Motor neuron (in vitro differentiated cells): ENCODE measurements at regions not wholly inside any gene's neighbourhood (a gene's known extent, or its start where the extent isn't known, plus 50 kb on each side); places are given as distances from the start of the nearest gene placed in this dataset.

Experiments
- ATAC-seq, 8 experiments: fragments of 200-7000 bp; cut with Tn5 transposase; replicated peaks in 6 of 8; 2 replicates each; pipeline ENCODE4 v1.8.0; 2021; ENCODE audit warnings: mild to moderate bottlenecking in 8 of 8, moderate library complexity in 8 of 8
- H3K27ac ChIP-seq, 2 donors: fragments of 250-450 bp; sonication (Bioruptor Pico); 2 replicates each; pipeline ENCODE4 v1.9.0; 2021; ENCODE audit warnings: antibody characterized with exemption in 2 of 2, mild to moderate bottlenecking in 2 of 2, moderate library complexity in 1 of 2
- H3K4me1 ChIP-seq, 2 donors: fragments of 250-450 bp; sonication (Bioruptor Pico); replicated peaks in 1 of 2; 2 replicates each; pipeline ENCODE4 v1.6.1; 2021; ENCODE audit warnings: antibody characterized with exemption in 2 of 2, mild to moderate bottlenecking in 2 of 2, moderate library complexity in 1 of 2
- H3K4me3 ChIP-seq, 5 donors: fragments of 250-450 bp; sonication (Bioruptor Pico); 2 replicates each; pipeline ENCODE4 v1.9.0; 2021; ENCODE audit warnings: antibody characterized with exemption in 5 of 5, mild to moderate bottlenecking in 5 of 5, moderate library complexity in 4 of 5
- WGBS, 10 experiments: fragments of 450-650 bp; shearing (Covaris generic); methylation state at CpG; one replicate each; pipeline ENCODE4 v1.0.0; 2022; 5-methylcytosine and 5-hydroxymethylcytosine counted together
- in situ Hi-C, 9 experiments: fragments of 400-800 bp; cut with MboI; loops; one replicate each; pipeline ENCODE4 v1.15.0; 2021; ENCODE audit warnings: low sequenced_read_pairs in 9 of 9, low pct_unique_long_range_greater_than_20kb in 2 of 9; ENCODE audit not compliant: unreplicated experiment in 9 of 9

- no peak for ATAC-seq
- 60 to 100% (median 90%) methylated on average over 1 to 5 of the region's 6 CpGs; no CpG with 5 or more reads in 2 of the 10 experiments for WGBS, 10 experiments
- Histone ChIP-seq H3K4me1 (peaks cover 26 to 32% of the 10 kb centered on the region in 2 donors), H3K4me3 (no peak overlapping the region), H3K27ac (no peak overlapping the region)
- in situ Hi-C loops = no loop called here
These were observed 231.7 kb upstream of the HS6ST1 start for GRCh38 chr2:128550389-128550788.

DNA sequence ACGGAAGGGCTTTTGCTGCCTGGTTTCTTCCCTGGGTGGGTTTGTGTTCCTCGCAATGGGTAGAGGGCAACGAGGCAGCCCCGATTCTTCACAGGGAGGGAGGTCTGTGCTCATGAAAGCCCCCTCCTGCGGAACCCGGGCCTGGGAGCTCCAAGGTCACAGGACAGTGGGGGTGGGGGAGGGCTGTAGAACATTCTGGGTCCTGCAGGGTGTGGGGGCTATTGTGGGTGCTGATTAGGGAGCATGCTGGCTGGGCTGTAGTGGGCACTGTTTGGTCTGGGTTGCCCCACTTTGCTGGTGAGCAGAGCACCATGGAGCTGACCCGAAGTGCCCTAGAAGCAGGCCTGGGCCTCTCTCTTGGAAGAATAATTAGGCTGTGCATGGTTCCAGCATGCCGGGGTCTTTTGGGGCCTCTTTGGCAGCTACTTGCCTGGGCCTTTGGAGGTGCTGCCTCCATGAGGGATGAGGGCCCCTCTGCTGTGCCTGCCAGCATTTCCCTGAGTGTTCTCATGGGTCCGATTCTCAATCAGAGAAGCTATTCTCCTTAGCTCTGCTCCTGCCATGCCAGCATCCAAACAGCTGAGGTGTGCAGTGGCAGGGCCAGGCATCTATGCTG is 232.2 kb upstream of the HS6ST1 start:
- 83 to 100% (median 100%) methylated on average over 1 to 2 of the region's 9 CpGs; no CpG with 5 or more reads in 5 of the 10 experiments for WGBS, 10 experiments
- no peak overlapping the region for H3K4me3 ChIP-seq
- ATAC-seq = no peak
- peaks cover 31 to 32% of the 10 kb centered on the region in 2 donors for H3K4me1 ChIP-seq
- in situ Hi-C loops = no loop called here
- no peak overlapping the region for H3K27ac ChIP-seq

DNA sequence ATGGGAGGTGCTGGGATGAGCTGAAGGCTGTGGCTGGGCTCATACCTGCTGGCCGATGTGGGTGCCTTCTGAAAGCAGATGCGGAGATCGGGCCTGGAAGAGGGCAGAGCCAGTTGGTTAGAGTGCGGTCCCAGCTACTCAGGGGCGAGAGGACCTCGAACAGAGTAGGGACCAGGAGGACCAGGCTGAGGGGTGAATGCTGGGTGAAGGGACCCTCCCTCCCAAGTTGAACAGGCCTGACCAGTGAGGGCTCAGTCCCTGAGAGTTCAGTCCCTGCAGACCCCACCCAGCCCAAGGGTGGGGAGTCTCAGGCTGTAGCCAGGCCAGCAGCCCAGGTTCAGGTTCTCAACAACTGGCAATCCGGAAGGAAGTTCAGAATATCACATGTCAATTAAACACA is 232.8 kb upstream of the HS6ST1 start:
- Histone ChIP-seq H3K4me3 (no peak overlapping the region), H3K4me1 (peaks cover 32 to 36% of the 10 kb centered on the region in 2 donors), H3K27ac (no peak overlapping the region)
- no peak for ATAC-seq
- 80 to 100% (median 98%) methylated on average over 1 to 5 of the region's 7 CpGs; no CpG with 5 or more reads in 6 of the 10 experiments for WGBS, 10 experiments
- in situ Hi-C loops = no loop called here

DNA sequence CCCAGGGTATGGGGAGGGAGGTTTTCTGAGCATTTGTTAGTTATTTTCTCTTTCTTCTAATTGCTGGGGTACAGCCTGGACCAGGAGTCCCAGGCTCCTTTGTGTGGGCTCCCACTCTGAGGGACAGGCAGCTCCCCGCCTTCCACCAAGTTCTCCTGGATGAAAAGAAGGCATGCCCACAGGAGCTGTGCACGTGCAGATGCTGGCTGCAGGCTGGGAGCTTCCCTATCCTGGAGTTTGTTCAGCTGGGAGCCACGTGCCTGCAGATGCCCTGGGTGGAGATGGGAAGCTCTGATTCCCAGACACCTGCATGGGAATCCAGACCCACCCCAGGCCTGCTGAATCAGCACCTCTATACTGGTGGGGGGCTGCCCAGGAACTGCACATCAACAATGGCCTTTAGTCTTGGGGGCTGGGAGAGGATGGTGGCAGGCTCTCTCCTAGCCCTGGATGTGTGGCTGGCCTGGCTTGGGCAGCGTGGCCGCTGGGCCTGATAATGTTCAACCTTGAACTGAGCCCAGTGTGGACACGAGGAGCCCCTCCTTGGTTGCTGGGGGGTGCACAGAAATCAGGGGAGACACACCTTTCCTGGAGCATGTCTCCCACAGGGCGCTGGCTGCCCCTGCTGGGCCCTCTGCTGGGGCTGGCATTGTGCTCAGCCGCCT is 233.6 kb upstream of the HS6ST1 start:
- no peak overlapping the region for H3K4me3 ChIP-seq
- peak in 2 of 8 experiments; percentile 38 to 84 for ATAC-seq
- no peak overlapping the region for H3K27ac ChIP-seq
- in situ Hi-C loops = no loop called here
- WGBS, 10 experiments = 40 to 90% (median 80%) methylated on average over 1 to 2 of the region's 8 CpGs; no CpG with 5 or more reads in 5 of the 10 experiments
- peaks cover 31 to 36% of the 10 kb centered on the region in 2 donors for H3K4me1 ChIP-seq

GRCh38 chr2:128552806-128553551 is 234.3 kb upstream of the HS6ST1 start:
- H3K4me3 ChIP-seq = no peak overlapping the region
- no peak overlapping the region for H3K27ac ChIP-seq
- in situ Hi-C loops = no loop called here
- ATAC-seq = no peak
- peaks cover 24 to 31% of the 10 kb centered on the region in 2 donors for H3K4me1 ChIP-seq
- WGBS, 10 experiments = 50 to 92% (median 69%) methylated on average over 1 to 4 of the region's 11 CpGs; no CpG with 5 or more reads in 4 of the 10 experiments

- 92 to 100% (median 93%) methylated on average over 2 to 5 of the region's 7 CpGs; no CpG with 5 or more reads in 7 of the 10 experiments for WGBS, 10 experiments
- in situ Hi-C loops = no loop called here
- Histone ChIP-seq H3K4me1 (peaks cover 21 to 27% of the 10 kb centered on the region in 2 donors), H3K27ac (no peak overlapping the region), H3K4me3 (no peak overlapping the region)
- no peak for ATAC-seq
These were observed 235.6 kb upstream of the HS6ST1 start for GRCh38 chr2:128554151-128554769.

GRCh38 chr2:128555433-128555832 is 236.8 kb upstream of the HS6ST1 start:
- WGBS, 10 experiments = 100% methylated on average over 1 of the region's 1 CpG; no CpG with 5 or more reads in 7 of the 10 experiments
- H3K4me1 ChIP-seq = peaks cover 9 to 22% of the 10 kb centered on the region in 2 donors
- ATAC-seq = peak in 3 of 8 experiments; percentile 17 to 33 (median 19)
- H3K27ac ChIP-seq = peak overlapping the region in 1 of 2 donors; percentile 35
- in situ Hi-C loops = no loop called here
- H3K4me3 ChIP-seq = no peak overlapping the region

DNA sequence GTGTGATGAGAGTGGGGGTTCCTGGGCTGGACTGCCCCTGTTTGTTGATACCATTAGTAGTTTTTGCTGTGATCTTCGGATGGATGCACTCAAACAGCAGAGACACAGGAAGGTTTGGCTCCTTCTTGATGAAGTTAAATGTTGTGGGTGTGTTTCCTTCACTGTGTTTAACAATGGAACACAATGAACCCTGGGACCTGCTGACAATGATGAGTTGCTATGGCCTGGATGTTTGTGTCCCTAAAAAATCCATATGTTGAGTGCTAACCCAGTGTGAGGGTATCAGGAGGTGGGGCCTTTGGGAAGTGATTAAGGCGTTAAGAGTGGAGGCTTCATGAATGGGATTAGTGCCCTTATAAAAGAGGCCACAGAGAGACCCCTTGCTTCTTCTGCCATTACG is 237.4 kb upstream of the HS6ST1 start:
- H3K4me1 ChIP-seq = peaks cover 5 to 16% of the 10 kb centered on the region in 2 donors
- 20 to 83% (median 60%) methylated on average over 1 to 3 of the region's 3 CpGs; no CpG with 5 or more reads in 3 of the 10 experiments for WGBS, 10 experiments
- no peak overlapping the region for H3K27ac ChIP-seq
- no peak overlapping the region for H3K4me3 ChIP-seq
- in situ Hi-C loops = no loop called here
- peak in 3 of 8 experiments; percentile 59 to 68 (median 66) for ATAC-seq

DNA sequence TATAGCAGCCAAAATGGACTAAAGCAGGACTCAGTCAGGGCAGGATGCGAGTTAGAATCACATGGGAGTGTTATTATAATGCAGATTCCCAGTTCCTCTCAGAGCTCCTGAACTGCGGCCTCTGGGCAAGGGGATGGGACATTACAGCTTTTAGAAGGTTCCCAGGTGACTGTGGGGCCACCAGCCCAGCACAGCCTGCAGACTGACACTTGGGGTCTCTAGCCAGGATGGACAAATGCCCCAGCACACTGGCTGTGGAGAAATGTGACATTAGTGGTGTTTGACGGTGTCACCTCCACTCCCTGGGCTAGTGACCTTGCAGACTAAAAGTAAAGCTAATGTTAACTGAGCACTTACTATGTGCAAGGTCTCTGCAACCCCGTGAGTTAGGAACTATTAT is 238.0 kb upstream of the HS6ST1 start:
- no peak overlapping the region for H3K27ac ChIP-seq
- no peak for ATAC-seq
- 60 to 100% (median 93%) methylated on average over 1 to 3 of the region's 4 CpGs; no CpG with 5 or more reads in 3 of the 10 experiments for WGBS, 10 experiments
- peaks cover 4 to 13% of the 10 kb centered on the region in 2 donors for H3K4me1 ChIP-seq
- H3K4me3 ChIP-seq = no peak overlapping the region
- in situ Hi-C loops = no loop called here

- H3K4me3 ChIP-seq = no peak overlapping the region
- ATAC-seq = no peak
- no peak overlapping the region for H3K27ac ChIP-seq
- H3K4me1 ChIP-seq = peaks cover 4 to 13% of the 10 kb centered on the region in 2 donors
- WGBS, 10 experiments = 90 to 100% (median 98%) methylated on average over 1 to 5 of the region's 6 CpGs; no CpG with 5 or more reads in 5 of the 10 experiments
- in situ Hi-C loops = no loop called here
These were observed 238.4 kb upstream of the HS6ST1 start for GRCh38 chr2:128557069-128557468.

DNA sequence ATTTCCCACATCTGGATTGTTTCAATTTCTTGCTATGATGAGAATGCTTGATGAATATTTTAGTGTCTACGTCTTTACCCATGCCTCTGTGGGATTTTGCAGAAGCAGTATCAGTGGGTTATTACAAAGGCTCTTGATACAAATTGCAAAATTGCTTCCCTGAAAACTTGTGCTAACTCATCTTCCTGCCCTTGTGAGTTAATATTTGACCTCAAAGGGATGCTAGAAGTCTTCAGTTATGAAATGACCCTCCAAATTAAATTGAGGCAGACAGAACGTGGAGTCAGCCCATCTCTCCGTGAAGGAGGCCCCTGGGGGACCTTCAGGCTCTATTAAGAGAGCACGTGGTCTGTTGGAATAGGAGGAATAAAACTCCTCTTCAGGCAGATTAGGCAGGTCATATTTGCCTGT is 239.2 kb upstream of the HS6ST1 start:
- H3K4me1 ChIP-seq = peaks cover 4 to 13% of the 10 kb centered on the region in 2 donors
- H3K4me3 ChIP-seq = no peak overlapping the region
- in situ Hi-C loops = no loop called here
- no peak overlapping the region for H3K27ac ChIP-seq
- 20 to 100% (median 82%) methylated on average over 1 to 4 of the region's 4 CpGs; no CpG with 5 or more reads in 3 of the 10 experiments for WGBS, 10 experiments
- peak in 6 of 8 experiments; percentile 44 to 88 (median 64) for ATAC-seq

DNA sequence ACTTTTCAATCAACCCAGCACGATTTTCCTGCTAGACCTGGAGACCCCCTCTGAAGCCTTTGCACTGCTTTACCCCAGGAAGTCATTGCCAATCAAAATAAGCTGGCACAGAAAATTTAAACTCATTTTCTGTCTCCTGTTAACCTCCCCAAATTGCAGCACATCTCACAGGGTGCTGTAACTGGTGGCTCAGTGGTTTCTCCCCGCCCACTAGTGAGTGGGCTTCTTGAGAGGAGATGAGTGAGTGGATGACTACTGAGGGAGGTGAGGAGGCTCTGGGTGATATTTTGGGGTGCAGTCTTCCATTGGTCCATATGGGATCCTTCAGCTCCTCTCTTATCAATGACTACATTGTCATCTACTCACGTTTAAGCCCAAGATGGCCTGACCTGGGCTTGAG is 239.8 kb upstream of the HS6ST1 start:
- no peak overlapping the region for H3K27ac ChIP-seq
- in situ Hi-C loops = no loop called here
- WGBS, 10 experiments = 0 to 71% (median 43%) methylated on average over 1 to 3 of the region's 3 CpGs; no CpG with 5 or more reads in 3 of the 10 experiments
- H3K4me1 ChIP-seq = peaks cover 4 to 13% of the 10 kb centered on the region in 2 donors
- no peak for ATAC-seq
- no peak overlapping the region for H3K4me3 ChIP-seq
